ENCODE measurements at regions not wholly inside any gene's neighbourhood (a gene's known extent, or its start where the extent isn't known, plus 50 kb on each side); places are given as distances from the start of the nearest gene placed in this dataset.

DNA sequence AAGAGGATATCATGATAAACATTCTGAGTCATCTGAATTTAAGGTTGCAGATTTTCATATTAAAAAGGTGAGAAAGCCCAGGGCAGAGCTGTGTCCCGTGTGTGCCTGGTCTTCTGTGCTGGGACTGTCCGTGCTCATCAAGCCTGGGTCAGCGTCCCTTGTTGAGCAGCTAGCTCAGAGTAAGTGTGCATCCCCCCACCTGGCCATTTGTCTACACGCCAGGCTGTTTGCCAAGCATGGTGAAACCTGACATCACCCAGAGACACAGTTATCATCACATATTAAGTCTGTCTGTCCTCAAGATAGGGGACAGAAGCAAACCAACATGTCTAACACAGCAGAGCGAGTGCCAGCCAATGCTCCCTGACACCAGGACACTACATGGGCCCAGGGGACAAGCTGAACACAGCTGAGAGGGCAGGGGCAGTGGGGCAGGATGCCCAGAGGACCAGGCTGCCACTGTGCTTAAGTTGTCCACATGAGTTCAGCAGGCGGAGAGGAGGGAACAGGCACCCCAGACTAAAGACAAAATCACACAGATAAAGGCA, 57.9 kb upstream of the CNEP1R1 start:
- Histone ChIP-seq H3K27me3 (ENCODE audit: control insufficient read depth in 1 of 2, insufficient read depth in 2 of 2, low read length in 2 of 2) (peaks cover 2 to 24% of the 10 kb centered on the region in 2 experiments; a peak in 4 of 5 replicates), H2AFZ (ENCODE audit: low read length) (no peak overlapping the region), H4K20me1 (ENCODE audit: insufficient read depth, low read length) (no peaks in the 10 kb centered on the region), H3K4me2 (ENCODE audit: low read depth, low read length) (no peak overlapping the region), H3K27ac (ENCODE audit: extremely low read length, insufficient read depth, low read length) (no peak overlapping the region), H3K9me3 (ENCODE audit: low read length) (no peaks in the 10 kb centered on the region), H3K9ac (ENCODE audit: insufficient read depth, low read depth, low read length) (no peak overlapping the region), H3K4me3 (replicated peaks in 1 of 3; ENCODE audit: insufficient read depth in 1 of 3, low read depth in 2 of 3, low read length in 3 of 3) (no peak overlapping the region), H3K4me1 (ENCODE audit: insufficient read depth, low read length) (peaks cover 10% of the 10 kb centered on the region), H3K36me3 (replicated peaks in 1 of 2; ENCODE audit: control insufficient read depth in 1 of 2, insufficient read depth in 2 of 2, low read length in 2 of 2) (no peaks in the 10 kb centered on the region), H3K79me2 (ENCODE audit: insufficient read depth, low read length) (no peaks in the 10 kb centered on the region)
- ChIA-PET CTCF (ENCODE audit: low intra/inter-chr PET ratio, low total read pairs) (no interaction called here), POLR2A (no interaction called here)
- FAIRE-seq (no peak), DNase-seq (ENCODE audit: low spot score) (no peak), ATAC-seq (no peak)
- intact Hi-C loops (cut with micrococcal nuclease; ENCODE audit: unreplicated experiment): no loop called here
- no TSS peak for BruUV-seq (replicated peaks)
- TF ChIP-seq RAD21 (CRISPR knock-in tag; IDR thresholded peaks at IDR 0.05) (no peak), TBP (CRISPR knock-in tag; IDR thresholded peaks at IDR 0.05) (no peak), PAWR (CRISPR knock-in tag; IDR thresholded peaks at IDR 0.05; ENCODE audit: borderline replicate concordance) (no peak), TARDBP (CRISPR knock-in tag; IDR thresholded peaks at IDR 0.05) (no peak), HNRNPK (IDR thresholded peaks at IDR 0.05; ENCODE audit: low read depth, low read length, poor library complexity, severe bottlenecking) (no peak), ZNF737 (CRISPR knock-in tag; IDR thresholded peaks at IDR 0.05; ENCODE audit: borderline replicate concordance) (no peak), ZSCAN20 (CRISPR knock-in tag; IDR thresholded peaks at IDR 0.05; ENCODE audit: borderline replicate concordance) (no peak), TEAD2 (CRISPR knock-in tag; IDR thresholded peaks at IDR 0.05) (no peak), ZNF430 (CRISPR knock-in tag; IDR thresholded peaks at IDR 0.05) (no peak), FOXJ3 (CRISPR knock-in tag; IDR thresholded peaks at IDR 0.05; ENCODE audit: borderline replicate concordance) (no peak), ARNT (IDR thresholded peaks at IDR 0.05) (no peak), ZKSCAN5 (CRISPR knock-in tag; IDR thresholded peaks at IDR 0.05) (no peak), ARID2 (CRISPR knock-in tag; IDR thresholded peaks at IDR 0.05; ENCODE audit: borderline replicate concordance) (no peak), RCOR2 (CRISPR knock-in tag; IDR thresholded peaks at IDR 0.05) (no peak), ZNF749 (CRISPR knock-in tag; IDR thresholded peaks at IDR 0.05; ENCODE audit: borderline replicate concordance) (no peak)
- TF ChIP-seq, protein P1, sequence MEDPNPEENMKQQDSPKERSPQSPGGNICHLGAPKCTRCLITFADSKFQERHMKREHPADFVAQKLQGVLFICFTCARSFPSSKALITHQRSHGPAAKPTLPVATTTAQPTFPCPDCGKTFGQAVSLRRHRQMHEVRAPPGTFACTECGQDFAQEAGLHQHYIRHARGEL (CRISPR knock-in tag; IDR thresholded peaks at IDR 0.05): no peak
- TF ChIP-seq, protein P2, sequence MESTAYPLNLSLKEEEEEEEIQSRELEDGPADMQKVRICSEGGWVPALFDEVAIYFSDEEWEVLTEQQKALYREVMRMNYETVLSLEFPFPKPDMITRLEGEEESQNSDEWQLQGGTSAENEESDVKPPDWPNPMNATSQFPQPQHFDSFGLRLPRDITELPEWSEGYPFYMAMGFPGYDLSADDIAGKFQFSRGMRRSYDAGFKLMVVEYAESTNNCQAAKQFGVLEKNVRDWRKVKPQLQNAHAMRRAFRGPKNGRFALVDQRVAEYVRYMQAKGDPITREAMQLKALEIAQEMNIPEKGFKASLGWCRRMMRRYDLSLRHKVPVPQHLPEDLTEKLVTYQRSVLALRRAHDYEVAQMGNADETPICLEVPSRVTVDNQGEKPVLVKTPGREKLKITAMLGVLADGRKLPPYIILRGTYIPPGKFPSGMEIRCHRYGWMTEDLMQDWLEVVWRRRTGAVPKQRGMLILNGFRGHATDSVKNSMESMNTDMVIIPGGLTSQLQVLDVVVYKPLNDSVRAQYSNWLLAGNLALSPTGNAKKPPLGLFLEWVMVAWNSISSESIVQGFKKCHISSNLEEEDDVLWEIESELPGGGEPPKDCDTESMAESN (CRISPR knock-in tag; conservative IDR thresholded peaks at IDR 0.05): no peak
- TF ChIP-seq, protein P3, sequence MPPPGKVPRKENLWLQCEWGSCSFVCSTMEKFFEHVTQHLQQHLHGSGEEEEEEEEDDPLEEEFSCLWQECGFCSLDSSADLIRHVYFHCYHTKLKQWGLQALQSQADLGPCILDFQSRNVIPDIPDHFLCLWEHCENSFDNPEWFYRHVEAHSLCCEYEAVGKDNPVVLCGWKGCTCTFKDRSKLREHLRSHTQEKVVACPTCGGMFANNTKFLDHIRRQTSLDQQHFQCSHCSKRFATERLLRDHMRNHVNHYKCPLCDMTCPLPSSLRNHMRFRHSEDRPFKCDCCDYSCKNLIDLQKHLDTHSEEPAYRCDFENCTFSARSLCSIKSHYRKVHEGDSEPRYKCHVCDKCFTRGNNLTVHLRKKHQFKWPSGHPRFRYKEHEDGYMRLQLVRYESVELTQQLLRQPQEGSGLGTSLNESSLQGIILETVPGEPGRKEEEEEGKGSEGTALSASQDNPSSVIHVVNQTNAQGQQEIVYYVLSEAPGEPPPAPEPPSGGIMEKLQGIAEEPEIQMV (CRISPR knock-in tag; IDR thresholded peaks at IDR 0.05; ENCODE audit: low read depth): no peak
- TF ChIP-seq, protein P4, sequence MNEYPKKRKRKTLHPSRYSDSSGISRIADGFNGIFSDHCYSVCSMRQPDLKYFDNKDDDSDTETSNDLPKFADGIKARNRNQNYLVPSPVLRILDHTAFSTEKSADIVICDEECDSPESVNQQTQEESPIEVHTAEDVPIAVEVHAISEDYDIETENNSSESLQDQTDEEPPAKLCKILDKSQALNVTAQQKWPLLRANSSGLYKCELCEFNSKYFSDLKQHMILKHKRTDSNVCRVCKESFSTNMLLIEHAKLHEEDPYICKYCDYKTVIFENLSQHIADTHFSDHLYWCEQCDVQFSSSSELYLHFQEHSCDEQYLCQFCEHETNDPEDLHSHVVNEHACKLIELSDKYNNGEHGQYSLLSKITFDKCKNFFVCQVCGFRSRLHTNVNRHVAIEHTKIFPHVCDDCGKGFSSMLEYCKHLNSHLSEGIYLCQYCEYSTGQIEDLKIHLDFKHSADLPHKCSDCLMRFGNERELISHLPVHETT (CRISPR knock-in tag; conservative IDR thresholded peaks at IDR 0.05): no peak
- TF ChIP-seq, protein P5, sequence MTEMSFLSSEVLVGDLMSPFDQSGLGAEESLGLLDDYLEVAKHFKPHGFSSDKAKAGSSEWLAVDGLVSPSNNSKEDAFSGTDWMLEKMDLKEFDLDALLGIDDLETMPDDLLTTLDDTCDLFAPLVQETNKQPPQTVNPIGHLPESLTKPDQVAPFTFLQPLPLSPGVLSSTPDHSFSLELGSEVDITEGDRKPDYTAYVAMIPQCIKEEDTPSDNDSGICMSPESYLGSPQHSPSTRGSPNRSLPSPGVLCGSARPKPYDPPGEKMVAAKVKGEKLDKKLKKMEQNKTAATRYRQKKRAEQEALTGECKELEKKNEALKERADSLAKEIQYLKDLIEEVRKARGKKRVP (CRISPR knock-in tag; IDR thresholded peaks at IDR 0.05): no peak
- in situ Hi-C loops (cut with HindIII; ENCODE audit: extremely low pct_ligation_motif_present, low pct_unique_long_range_greater_than_20kb): no loop called here
- 16% methylated on average over 6 of the region's 6 CpGs for WGBS (ENCODE audit: low lambda C conversion rate)
